ENCODE measurements at regions not wholly inside any gene's neighbourhood (a gene's known extent, or its start where the extent isn't known, plus 50 kb on each side); places are given as distances from the start of the nearest gene placed in this dataset.

DNA sequence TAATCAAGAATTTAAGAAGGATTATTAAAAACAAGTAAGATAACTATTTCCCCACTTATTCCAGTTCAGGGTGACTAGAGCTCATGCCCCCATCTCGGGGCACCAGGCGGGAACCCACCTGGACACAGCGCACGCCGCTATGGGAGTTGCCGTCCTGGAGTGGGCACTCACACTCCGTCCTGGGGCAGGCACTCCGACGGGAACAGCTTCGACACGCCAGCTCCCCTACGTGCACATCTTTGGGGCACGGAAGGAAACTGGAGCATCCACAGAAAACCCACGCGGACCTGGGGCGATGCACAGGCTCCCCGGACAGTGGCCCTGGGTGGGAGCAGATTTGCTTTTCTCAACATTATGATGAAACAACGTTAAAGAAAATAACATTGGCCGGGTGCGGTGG lies 52.0 kb upstream of the GATA5 start:
- ChIA-PET POLR2A (no interaction called here), CTCF (no interaction called here)
- TF ChIP-seq, protein P1, sequence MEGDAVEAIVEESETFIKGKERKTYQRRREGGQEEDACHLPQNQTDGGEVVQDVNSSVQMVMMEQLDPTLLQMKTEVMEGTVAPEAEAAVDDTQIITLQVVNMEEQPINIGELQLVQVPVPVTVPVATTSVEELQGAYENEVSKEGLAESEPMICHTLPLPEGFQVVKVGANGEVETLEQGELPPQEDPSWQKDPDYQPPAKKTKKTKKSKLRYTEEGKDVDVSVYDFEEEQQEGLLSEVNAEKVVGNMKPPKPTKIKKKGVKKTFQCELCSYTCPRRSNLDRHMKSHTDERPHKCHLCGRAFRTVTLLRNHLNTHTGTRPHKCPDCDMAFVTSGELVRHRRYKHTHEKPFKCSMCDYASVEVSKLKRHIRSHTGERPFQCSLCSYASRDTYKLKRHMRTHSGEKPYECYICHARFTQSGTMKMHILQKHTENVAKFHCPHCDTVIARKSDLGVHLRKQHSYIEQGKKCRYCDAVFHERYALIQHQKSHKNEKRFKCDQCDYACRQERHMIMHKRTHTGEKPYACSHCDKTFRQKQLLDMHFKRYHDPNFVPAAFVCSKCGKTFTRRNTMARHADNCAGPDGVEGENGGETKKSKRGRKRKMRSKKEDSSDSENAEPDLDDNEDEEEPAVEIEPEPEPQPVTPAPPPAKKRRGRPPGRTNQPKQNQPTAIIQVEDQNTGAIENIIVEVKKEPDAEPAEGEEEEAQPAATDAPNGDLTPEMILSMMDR (IDR thresholded peaks at IDR 0.05; ENCODE audit: control extremely low read depth, extremely low read depth, low read depth, missing control alignments), result no peak
- DNase-seq (ENCODE audit: extremely low spot score), result no peak

DNA sequence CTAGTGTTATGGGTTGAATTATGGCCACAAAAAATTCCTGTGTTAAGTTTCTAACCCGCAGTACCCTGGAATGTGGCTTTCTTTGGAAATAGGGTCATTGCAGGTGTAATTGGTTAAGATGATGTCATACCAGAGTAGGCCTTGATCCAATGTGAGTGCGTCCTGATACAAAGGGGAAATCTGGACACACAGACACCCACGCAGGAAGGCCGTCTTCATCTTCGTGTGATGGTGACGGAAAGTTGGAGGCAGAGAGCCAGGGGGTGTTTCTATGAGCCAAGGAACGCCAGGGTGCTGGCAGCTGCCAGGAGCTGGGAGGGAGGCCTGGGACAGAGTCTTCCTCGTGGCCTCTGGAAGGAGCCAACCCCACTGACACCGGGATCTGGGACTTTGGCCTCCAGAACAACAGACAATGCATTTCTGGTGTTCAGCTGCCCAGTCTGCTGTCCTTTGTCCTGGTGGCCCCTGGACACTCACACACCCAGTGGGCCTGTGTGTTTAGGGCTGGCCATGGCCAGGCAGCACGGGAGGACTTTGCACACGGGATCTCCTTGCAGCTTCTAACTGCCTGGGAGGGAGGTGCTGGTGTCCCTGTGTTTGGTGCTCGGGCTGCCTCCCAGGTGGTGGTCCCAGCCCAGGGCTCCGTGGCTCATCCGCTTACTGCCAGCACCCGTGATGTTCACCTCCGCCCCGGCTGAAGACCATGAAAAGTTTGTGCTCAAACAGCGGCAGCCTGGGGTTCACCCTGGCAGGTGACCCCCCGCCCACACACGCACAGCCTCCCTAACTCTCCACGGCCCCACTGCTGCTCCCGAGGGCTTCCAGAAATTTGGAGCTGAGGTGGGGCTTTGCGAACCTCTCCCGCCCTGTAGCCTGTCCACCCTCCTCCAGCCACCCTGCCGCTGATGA lies 53.4 kb upstream of the GATA5 start:
- TF ChIP-seq, protein P1 (IDR thresholded peaks at IDR 0.05; ENCODE audit: control extremely low read depth, extremely low read depth, low read depth, missing control alignments), result no peak
- ChIA-PET POLR2A (no interaction called here), CTCF (interaction anchor here (1.1 kb wide), 1 partner anchor 88 kb away, joined by 3 read pairs; no protein-coding TSS in a partner anchor)
- DNase-seq (ENCODE audit: extremely low spot score), result no peak

DNA sequence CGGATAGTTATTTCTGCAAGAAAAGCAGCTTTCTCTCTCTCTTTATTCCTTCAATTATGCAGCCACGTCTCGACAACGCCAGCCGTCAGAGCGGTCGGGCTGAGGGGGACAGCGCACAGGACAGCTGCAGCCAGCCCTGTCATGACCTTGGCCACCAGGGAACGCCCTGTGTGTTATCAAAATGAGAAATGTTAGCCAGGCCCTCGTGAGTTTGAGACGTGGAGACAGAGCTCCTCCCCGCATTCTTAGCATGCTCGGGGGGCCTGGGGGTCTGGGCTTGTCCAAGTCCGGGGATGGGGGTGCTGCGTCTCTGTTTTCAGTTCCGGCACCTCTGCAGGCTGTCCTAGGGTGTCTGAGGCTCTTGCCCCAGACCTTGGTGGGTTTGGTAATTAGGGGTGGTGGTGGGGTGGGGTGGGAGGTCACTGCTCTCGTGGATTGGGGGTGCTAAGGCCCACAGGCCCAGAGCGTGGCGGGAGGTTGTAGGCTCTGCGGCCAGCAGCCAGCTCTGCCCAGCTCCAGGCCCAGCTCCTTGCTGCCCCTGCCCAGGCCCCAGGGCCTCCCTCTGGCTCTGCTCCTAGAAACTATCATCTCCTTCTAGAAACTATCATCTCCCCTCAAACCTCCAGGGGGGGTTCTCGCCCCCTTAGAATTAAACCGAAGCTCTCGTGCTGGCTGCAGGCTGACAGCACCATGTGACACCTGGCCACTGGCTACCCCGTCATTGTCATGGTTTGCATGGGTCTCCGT lies 54.3 kb upstream of the GATA5 start:
- no peak for DNase-seq (ENCODE audit: extremely low spot score)
- TF ChIP-seq, protein P1 (IDR thresholded peaks at IDR 0.05; ENCODE audit: control extremely low read depth, extremely low read depth, low read depth, missing control alignments), result no peak
- POLR2A ChIA-PET, result no interaction called here
- CTCF ChIA-PET, result interaction anchor here (1.0 to 1.6 kb wide), 3 partner anchors 14 to 87 kb away, joined by 3 to 4 read pairs (median 3); no protein-coding TSS in a partner anchor

DNA sequence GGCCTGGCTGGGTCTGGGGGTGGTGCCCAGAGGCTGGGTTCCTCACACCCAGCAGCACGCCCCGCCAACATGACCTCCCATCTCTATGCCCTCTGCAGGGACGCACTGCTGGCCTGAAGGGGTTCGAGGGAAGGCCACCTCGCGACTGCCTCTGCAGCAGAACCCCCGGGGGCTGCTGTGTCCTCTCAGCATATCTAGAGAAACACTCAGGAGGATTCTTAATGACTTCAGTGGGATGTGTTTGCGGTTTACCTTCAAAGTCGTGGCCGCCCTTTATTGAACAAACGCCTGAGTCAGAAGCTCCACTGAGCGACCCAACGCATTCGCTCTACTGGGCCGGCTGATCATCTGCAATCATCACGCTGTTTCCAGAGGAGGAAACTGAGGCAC lies 54.8 kb upstream of the GATA5 start:
- POLR2A ChIA-PET, result no interaction called here
- CTCF ChIA-PET, result interaction anchor here (0.9 to 1.6 kb wide), 3 partner anchors 11 to 31 kb away, joined by 3 to 4 read pairs (median 3); no protein-coding TSS in a partner anchor
- no peak for DNase-seq (ENCODE audit: extremely low spot score)
- TF ChIP-seq, protein P1 (IDR thresholded peaks at IDR 0.05; ENCODE audit: control extremely low read depth, extremely low read depth, low read depth, missing control alignments), result no peak

DNA sequence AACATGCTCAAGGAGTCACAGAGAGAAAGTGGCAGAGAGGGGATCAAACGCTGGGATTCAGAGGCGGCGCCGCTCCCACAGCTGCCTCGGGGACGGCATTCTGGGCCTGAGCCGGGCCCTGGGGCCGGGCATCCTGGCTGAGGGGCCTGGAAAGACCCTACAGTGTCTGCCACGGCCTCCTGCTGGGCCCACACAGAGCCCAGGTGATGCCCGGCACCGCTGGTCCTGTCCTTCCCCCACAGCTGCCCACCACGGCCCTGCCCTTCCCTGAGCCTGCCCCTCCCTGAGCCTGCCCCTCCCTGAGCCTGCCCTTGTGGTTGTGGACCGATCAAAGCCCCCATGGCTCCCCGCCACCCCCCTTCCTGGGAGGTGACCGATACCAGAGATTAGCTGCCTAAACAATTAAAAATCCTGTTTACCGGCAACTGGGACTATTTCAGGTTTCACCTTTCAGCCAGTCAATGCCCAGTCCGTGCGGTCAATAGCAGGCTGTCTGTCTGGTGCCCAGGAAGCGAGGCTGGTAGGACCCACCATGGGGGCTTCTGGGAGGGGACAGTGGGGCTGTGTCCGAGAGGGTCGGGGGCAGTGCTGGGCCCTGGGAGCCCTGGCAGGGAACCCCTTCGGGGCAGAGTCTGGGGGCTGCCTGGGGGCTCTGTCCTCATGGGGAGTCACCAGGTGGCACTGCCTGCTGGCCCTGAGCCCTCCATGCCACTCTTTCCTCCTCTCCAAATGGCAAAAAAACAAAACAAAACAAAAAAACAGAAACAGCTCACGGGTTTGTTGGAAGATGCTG lies 55.4 kb upstream of the GATA5 start:
- ChIA-PET POLR2A (no interaction called here), CTCF (interaction anchor here (0.9 to 1.6 kb wide), 2 partner anchors 12 to 32 kb away, joined by 3 to 4 read pairs; no protein-coding TSS in a partner anchor)
- DNase-seq (ENCODE audit: extremely low spot score), result no peak
- TF ChIP-seq, protein P1 (IDR thresholded peaks at IDR 0.05; ENCODE audit: control extremely low read depth, extremely low read depth, low read depth, missing control alignments), result no peak

DNA sequence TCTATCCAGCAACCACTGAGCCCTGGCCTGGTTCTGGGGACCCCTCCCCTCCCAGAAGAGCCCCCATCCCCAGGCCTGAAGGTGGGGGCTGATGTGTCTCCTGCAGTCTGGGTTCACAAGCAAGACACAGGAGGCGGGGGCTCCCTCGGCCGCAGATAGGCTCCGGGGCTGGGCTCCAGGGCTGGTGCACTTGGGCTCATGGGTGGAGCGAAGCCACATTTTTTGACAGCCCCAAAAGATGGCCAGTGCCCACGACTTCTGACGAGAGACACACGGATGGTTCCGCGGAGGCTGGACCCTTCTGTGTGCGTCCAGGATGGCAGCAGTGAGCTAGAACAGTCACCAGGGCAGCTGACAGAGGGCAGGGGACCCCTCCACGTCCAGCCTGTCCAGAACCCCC lies 57.1 kb upstream of the GATA5 start:
- ChIA-PET CTCF (no interaction called here), POLR2A (no interaction called here)
- no peak for DNase-seq (ENCODE audit: extremely low spot score)
- TF ChIP-seq, protein P1 (IDR thresholded peaks at IDR 0.05; ENCODE audit: control extremely low read depth, extremely low read depth, low read depth, missing control alignments), result no peak
